Upper lobe of left lung (tissue), 6 donors: ENCODE measurements at regions not wholly inside any gene's neighbourhood (a gene's known extent, or its start where the extent isn't known, plus 50 kb on each side); places are given as distances from the start of the nearest gene placed in this dataset.
A peak's percentile ranks its signal among the peaks of the same experiment; 100 is the strongest.

ENCODE experiments used
- ATAC-seq, 2 donors: fragments of 200-7000 bp; cut with Tn5 transposase; one replicate each; pipeline ENCODE4 v1.9.1; 2022; ENCODE audit warnings: mild to moderate bottlenecking in 2 of 2, moderate library complexity in 2 of 2; ENCODE audit not compliant: low FRiP score in 2 of 2
- DNase-seq, 2 donors: peaks; one replicate each; pipeline ENCODE4 v3.0.0-alpha.2; 2019 to 2020
- H3K27ac ChIP-seq, 4 donors: fragments of 200-600 bp; sonication (generic); one replicate each; pipeline ENCODE4 v1.5.1; 2016 to 2019
- H3K27me3 ChIP-seq, 4 donors: fragments of 200-600 bp; sonication (generic); one replicate each; pipeline ENCODE4 v1.5.1; 2017 to 2019
- H3K36me3 ChIP-seq, 4 donors: fragments of 200-600 bp; sonication (generic); one replicate each; pipeline ENCODE4 v1.5.1; 2016 to 2019
- H3K4me1 ChIP-seq, 4 donors: fragments of 200-600 bp; sonication (generic); one replicate each; pipeline ENCODE4 v1.5.1; 2018 to 2019
- H3K4me3 ChIP-seq, 4 donors: fragments of 200-600 bp; sonication (generic); one replicate each; pipeline ENCODE4 v1.5.1; 2017 to 2019; ENCODE audit warnings: mild to moderate bottlenecking in 2 of 4, moderate library complexity in 1 of 4
- H3K9me3 ChIP-seq, 4 donors: fragments of 200-600 bp; sonication (generic); one replicate each; pipeline ENCODE4 v1.5.1; 2018 to 2019
- EP300 ChIP-seq, 4 donors: sonication (generic); formaldehyde crosslinking; IDR thresholded peaks; one replicate each; pipeline ENCODE4 v1.5.1; 2017; ENCODE audit warnings: antibody characterized with exemption in 4 of 4, control low read depth in 2 of 4
- POLR2A ChIP-seq, 4 donors: fragments of 450-650 bp; IDR thresholded peaks; one replicate each; pipeline ENCODE4 v1.5.1; 2016 to 2017; ENCODE audit warnings: antibody characterized with exemption in 4 of 4, mild to moderate bottlenecking in 2 of 4
- POLR2AphosphoS5 ChIP-seq, 2 donors: sonication (generic); formaldehyde crosslinking; IDR thresholded peaks; one replicate each; pipeline ENCODE4 v1.5.1; 2017; ENCODE audit warnings: antibody characterized with exemption in 2 of 2
- WGBS, 2 donors: methylation state at CpG; one replicate each; pipeline ENCODE4 v1.1.5; 2017 to 2018; 5-methylcytosine and 5-hydroxymethylcytosine counted together
- TF ChIP-seq, protein P1 (sequence below), 6 experiments: fragments of 450-650 bp in 4 of 6; fragments of 200-600 bp in 2 of 6; sonication (generic) in 2 of 6; IDR thresholded peaks; one replicate each; pipeline ENCODE4 v1.5.1; 2016 to 2019; ENCODE audit warnings: antibody characterized with exemption in 6 of 6
- donor health status: DM: no; HTN: no; CAD: no; lungs with moderate emphysema.
- donor health status: DM: no; HTN: yes; CAD: no; lungs with severe emphysema.

DNA sequence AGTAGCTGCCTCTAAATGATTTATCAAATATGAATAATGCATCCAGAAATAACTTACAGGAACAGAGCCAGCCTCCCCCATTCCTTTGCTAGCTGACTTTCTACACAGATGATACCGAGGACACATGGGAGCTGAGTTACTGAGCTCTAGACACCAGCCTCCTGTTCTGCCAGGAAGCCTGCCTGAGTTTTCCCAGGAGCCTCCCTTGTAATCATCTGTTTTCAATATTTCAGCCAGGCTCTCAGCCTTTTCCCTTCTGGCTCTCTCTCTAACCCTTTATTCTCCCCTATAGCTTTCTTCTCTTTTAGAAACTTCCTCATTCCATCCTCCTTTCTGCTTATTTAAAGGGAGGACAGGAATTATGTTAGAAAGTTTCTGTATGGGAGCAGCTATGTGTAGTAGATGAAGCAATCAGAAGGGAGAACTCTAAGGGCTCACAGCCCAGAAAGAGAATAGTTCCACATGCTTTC is 911.6 kb downstream of the TDRD15 start:
- DNase-seq: no peak
- Histone ChIP-seq H3K27me3 (no peaks in the 10 kb centered on the region), H3K27ac (no peak overlapping the region), H3K4me1 (no peaks in the 10 kb centered on the region), H3K4me3 (no peak overlapping the region), H3K36me3 (no peaks in the 10 kb centered on the region), H3K9me3 (no peaks in the 10 kb centered on the region)
- WGBS, 2 donors: 58 to 63% methylated on average over 1 of the region's 1 CpG
- ATAC-seq: peak in 1 of 2 donors; percentile 72
- no peak for TF ChIP-seq POLR2A (IDR thresholded peaks at IDR 0.05)

DNA sequence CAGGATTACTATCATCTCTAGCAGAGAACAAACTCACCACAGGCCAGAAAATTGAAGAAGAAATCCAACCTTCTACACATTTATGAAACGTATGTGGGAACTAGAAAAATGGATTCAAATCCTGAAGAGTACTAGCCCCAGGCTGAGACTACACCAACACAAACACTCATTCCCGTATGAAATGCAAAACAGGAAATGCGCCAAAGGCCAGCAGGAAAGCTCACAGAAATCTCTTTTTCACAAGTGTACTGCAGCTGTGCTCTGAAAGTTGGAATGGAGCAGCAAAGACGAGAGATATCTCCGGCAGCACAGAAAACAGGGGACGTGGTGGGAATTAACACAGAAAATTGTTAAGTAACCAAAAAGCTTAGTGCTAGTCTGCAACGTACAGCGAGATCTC is 913.5 kb downstream of the TDRD15 start:
- Histone ChIP-seq H3K27ac (no peak overlapping the region), H3K9me3 (no peaks in the 10 kb centered on the region), H3K4me3 (no peak overlapping the region), H3K36me3 (no peaks in the 10 kb centered on the region), H3K4me1 (no peaks in the 10 kb centered on the region), H3K27me3 (no peaks in the 10 kb centered on the region)
- no peak for DNase-seq
- WGBS, 2 donors: 60 to 67% methylated on average over 8 of the region's 8 CpGs
- TF ChIP-seq, protein P1, sequence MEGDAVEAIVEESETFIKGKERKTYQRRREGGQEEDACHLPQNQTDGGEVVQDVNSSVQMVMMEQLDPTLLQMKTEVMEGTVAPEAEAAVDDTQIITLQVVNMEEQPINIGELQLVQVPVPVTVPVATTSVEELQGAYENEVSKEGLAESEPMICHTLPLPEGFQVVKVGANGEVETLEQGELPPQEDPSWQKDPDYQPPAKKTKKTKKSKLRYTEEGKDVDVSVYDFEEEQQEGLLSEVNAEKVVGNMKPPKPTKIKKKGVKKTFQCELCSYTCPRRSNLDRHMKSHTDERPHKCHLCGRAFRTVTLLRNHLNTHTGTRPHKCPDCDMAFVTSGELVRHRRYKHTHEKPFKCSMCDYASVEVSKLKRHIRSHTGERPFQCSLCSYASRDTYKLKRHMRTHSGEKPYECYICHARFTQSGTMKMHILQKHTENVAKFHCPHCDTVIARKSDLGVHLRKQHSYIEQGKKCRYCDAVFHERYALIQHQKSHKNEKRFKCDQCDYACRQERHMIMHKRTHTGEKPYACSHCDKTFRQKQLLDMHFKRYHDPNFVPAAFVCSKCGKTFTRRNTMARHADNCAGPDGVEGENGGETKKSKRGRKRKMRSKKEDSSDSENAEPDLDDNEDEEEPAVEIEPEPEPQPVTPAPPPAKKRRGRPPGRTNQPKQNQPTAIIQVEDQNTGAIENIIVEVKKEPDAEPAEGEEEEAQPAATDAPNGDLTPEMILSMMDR (IDR thresholded peaks at IDR 0.05): no peak
- TF ChIP-seq POLR2A (IDR thresholded peaks at IDR 0.05): no peak
- no peak for TF ChIP-seq POLR2AphosphoS5 (IDR thresholded peaks at IDR 0.05)
- TF ChIP-seq EP300 (IDR thresholded peaks at IDR 0.05): no peak
- no peak for ATAC-seq

DNA sequence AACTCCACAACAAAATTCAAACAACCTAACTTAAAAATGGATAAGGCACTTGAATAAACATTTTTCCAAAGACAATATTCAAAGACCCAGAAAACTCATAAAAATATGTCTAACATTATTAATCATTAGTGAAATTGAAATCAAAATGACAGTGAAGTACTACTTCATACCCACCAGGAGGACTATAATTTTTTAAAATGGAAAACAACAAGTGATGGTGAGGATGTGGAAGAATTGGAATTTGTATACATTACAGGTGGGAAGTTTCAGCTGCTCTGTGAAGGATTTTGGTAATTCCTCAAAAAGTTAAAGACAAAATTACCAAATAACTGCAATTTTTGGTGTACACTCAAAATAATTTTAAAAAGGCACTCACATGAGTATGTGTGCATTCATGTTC is 920.0 kb downstream of the TDRD15 start:
- Histone ChIP-seq H3K27ac (no peak overlapping the region), H3K4me3 (no peak overlapping the region), H3K9me3 (no peaks in the 10 kb centered on the region), H3K27me3 (no peaks in the 10 kb centered on the region), H3K36me3 (no peaks in the 10 kb centered on the region), H3K4me1 (no peaks in the 10 kb centered on the region)
- ATAC-seq: no peak
- DNase-seq: no peak
- no peak for TF ChIP-seq EP300 (IDR thresholded peaks at IDR 0.05)
- TF ChIP-seq POLR2AphosphoS5 (IDR thresholded peaks at IDR 0.05): no peak

DNA sequence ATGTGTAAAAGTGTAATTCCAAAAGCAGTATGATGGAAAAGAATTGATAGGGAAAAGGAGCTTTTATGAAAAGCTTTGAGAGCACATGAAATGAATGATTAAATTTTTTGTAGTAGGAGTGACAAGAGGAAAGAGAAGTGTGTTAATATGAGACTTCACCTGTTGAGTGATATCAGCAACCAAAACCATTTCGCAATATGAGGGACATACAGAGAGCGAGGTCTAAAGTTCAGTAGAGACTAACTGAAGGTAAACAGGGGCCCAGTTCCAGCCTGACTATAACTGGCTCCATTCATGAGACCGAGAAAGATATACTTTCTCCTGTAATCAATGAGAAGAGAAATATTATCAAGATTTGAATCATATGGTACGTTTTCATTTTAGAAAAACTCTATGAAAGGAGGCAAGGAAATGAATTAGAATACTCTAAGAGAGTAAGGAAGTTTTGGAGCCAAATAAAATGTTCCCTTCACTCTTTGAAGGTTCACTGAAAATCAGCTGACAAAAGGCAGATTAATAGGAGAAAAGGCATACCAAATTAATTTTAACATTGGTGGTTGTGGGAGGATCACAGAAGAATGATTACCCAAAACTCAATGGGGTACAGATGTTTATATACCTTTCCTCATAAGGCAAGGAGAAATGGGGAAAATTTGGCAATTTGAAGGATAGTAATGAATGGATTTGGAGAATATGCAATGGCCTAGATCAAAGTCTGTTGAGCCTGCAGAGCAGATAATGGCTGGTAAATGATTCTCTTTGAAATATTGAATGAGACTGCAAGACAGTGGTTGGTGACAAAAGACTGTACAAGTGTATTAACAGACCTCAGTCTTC is 932.2 kb downstream of the TDRD15 start:
- no peak for DNase-seq
- no peak for ATAC-seq
- Histone ChIP-seq H3K9me3 (no peaks in the 10 kb centered on the region), H3K36me3 (no peaks in the 10 kb centered on the region), H3K4me3 (no peak overlapping the region), H3K4me1 (no peaks in the 10 kb centered on the region), H3K27me3 (no peaks in the 10 kb centered on the region), H3K27ac (no peak overlapping the region)
- TF ChIP-seq POLR2AphosphoS5 (IDR thresholded peaks at IDR 0.05): no peak
- TF ChIP-seq EP300 (IDR thresholded peaks at IDR 0.05): no peak
- TF ChIP-seq, protein P1 (IDR thresholded peaks at IDR 0.05): no peak
- TF ChIP-seq POLR2A (IDR thresholded peaks at IDR 0.05): no peak
- WGBS, 2 donors: 84 to 88% methylated on average over 4 of the region's 4 CpGs

DNA sequence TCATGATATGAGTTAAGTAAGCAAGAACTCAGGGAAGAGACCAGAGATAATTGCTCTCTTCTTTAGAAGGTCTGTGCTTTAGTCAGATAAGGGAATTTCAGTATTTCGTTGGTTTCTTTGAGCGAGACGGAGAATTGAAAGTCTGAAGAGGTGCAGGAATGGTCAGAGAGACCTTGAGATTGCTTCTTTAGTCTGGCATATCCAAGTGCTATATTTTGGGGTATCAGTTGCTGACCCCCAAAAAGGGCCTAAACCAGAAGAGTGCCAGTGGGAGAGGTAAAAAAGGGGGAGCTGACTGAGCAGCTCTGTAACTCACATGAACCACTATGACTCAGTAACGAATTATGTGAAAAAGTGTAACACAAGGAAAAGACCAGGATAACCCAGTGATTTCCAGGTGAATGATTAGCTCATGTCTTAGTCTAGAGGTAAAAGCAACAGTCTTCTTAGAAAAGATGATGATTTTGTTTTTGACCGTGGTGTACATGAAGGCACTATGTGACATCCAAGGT is 932.9 kb downstream of the TDRD15 start:
- DNase-seq: no peak

More for the DNA sequence above, 932.9 kb downstream of the TDRD15 start:
- Histone ChIP-seq H3K27ac (no peak overlapping the region), H3K36me3 (no peaks in the 10 kb centered on the region), H3K27me3 (no peaks in the 10 kb centered on the region), H3K4me3 (no peak overlapping the region), H3K9me3 (no peaks in the 10 kb centered on the region), H3K4me1 (no peaks in the 10 kb centered on the region)
- TF ChIP-seq POLR2AphosphoS5 (IDR thresholded peaks at IDR 0.05): no peak
- no peak for TF ChIP-seq POLR2A (IDR thresholded peaks at IDR 0.05)
- TF ChIP-seq, protein P1 (IDR thresholded peaks at IDR 0.05): no peak
- no peak for TF ChIP-seq EP300 (IDR thresholded peaks at IDR 0.05)
- no peak for ATAC-seq
- WGBS, 2 donors: 86 to 96% methylated on average over 5 of the region's 5 CpGs
